ENCODE measurements at regions not wholly inside any gene's neighbourhood (a gene's known extent, or its start where the extent isn't known, plus 50 kb on each side); places are given as distances from the start of the nearest gene placed in this dataset.

GRCh38 chr16:73311857-73312723, 264.2 kb upstream of the ZFHX3 start:
- no peaks in the 10 kb centered on the region for H3K27me3 ChIP-seq
- DNase-seq (ENCODE audit: low spot score in 2 of 2): no peak
- H3K4me1 ChIP-seq: no peaks in the 10 kb centered on the region
- 85 to 86% methylated on average over 10 of the region's 10 CpGs for WGBS, 2 donors
- H3K36me3 ChIP-seq: no peaks in the 10 kb centered on the region
- H3K4me3 ChIP-seq: no peak overlapping the region
- H3K9me3 ChIP-seq: peaks cover 0 to 7% (median 0%) of the 10 kb centered on the region in 4 donors
- no peak overlapping the region for H3K27ac ChIP-seq
- TF ChIP-seq CTCF (IDR thresholded peaks at IDR 0.05) (no peak), POLR2A (IDR thresholded peaks at IDR 0.05) (no peak), EP300 (IDR thresholded peaks at IDR 0.05) (no peak)

GRCh38 chr16:73308771-73309170, 260.8 kb upstream of the ZFHX3 start:
- Histone ChIP-seq H3K27me3 (no peaks in the 10 kb centered on the region), H3K27ac (no peak overlapping the region), H3K4me3 (no peak overlapping the region), H3K9me3 (no peaks in the 10 kb centered on the region), H3K4me1 (no peaks in the 10 kb centered on the region), H3K36me3 (no peaks in the 10 kb centered on the region)
- TF ChIP-seq CTCF (IDR thresholded peaks at IDR 0.05): no peak
- TF ChIP-seq POLR2A (IDR thresholded peaks at IDR 0.05): no peak
- TF ChIP-seq EP300 (IDR thresholded peaks at IDR 0.05): no peak
- DNase-seq (ENCODE audit: low spot score in 2 of 2): no peak

GRCh38 chr16:73306901-73307413, 259.0 kb upstream of the ZFHX3 start:
- no peak overlapping the region for H3K4me3 ChIP-seq
- DNase-seq (ENCODE audit: low spot score in 2 of 2): no peak

GRCh38 chr16:73304008-73304774, 256.3 kb upstream of the ZFHX3 start:
- Histone ChIP-seq H3K36me3 (no peaks in the 10 kb centered on the region), H3K27me3 (no peaks in the 10 kb centered on the region), H3K4me3 (no peak overlapping the region), H3K27ac (no peak overlapping the region), H3K4me1 (no peaks in the 10 kb centered on the region), H3K9me3 (no peaks in the 10 kb centered on the region)
- WGBS, 2 donors: 48 to 51% methylated on average over 14 of the region's 14 CpGs
- DNase-seq (ENCODE audit: low spot score in 2 of 2): no peak
- TF ChIP-seq EP300 (IDR thresholded peaks at IDR 0.05) (no peak), POLR2A (IDR thresholded peaks at IDR 0.05) (no peak), CTCF (IDR thresholded peaks at IDR 0.05) (no peak)

More at GRCh38 chr16:73306901-73307413, 259.0 kb upstream of the ZFHX3 start:
- no peak for TF ChIP-seq POLR2A (IDR thresholded peaks at IDR 0.05)
- TF ChIP-seq EP300 (IDR thresholded peaks at IDR 0.05): no peak
- no peak for TF ChIP-seq CTCF (IDR thresholded peaks at IDR 0.05)
- Histone ChIP-seq H3K36me3 (no peaks in the 10 kb centered on the region), H3K27me3 (no peaks in the 10 kb centered on the region), H3K4me1 (no peaks in the 10 kb centered on the region), H3K27ac (no peak overlapping the region), H3K9me3 (no peaks in the 10 kb centered on the region)
- WGBS, 2 donors: 44 to 45% methylated on average over 1 of the region's 1 CpG

- no peaks in the 10 kb centered on the region for H3K27me3 ChIP-seq
- H3K36me3 ChIP-seq: no peaks in the 10 kb centered on the region
- no peak overlapping the region for H3K4me3 ChIP-seq
- H3K9me3 ChIP-seq: no peaks in the 10 kb centered on the region
- TF ChIP-seq POLR2A (IDR thresholded peaks at IDR 0.05) (no peak), CTCF (IDR thresholded peaks at IDR 0.05) (no peak), EP300 (IDR thresholded peaks at IDR 0.05) (no peak)
- 90 to 93% methylated on average over 3 of the region's 3 CpGs for WGBS, 2 donors
- H3K27ac ChIP-seq: no peak overlapping the region
- no peak for DNase-seq (ENCODE audit: low spot score in 2 of 2)
- H3K4me1 ChIP-seq: no peaks in the 10 kb centered on the region
Observed at GRCh38 chr16:73302942-73303341, 255.0 kb upstream of the ZFHX3 start.

All from tibial nerve (tissue), 4 donors.